ENCODE measurements at regions not wholly inside any gene's neighbourhood (a gene's known extent, or its start where the extent isn't known, plus 50 kb on each side); places are given as distances from the start of the nearest gene placed in this dataset.
A peak's percentile ranks its signal among the peaks of the same experiment; 100 is the strongest.

DNA sequence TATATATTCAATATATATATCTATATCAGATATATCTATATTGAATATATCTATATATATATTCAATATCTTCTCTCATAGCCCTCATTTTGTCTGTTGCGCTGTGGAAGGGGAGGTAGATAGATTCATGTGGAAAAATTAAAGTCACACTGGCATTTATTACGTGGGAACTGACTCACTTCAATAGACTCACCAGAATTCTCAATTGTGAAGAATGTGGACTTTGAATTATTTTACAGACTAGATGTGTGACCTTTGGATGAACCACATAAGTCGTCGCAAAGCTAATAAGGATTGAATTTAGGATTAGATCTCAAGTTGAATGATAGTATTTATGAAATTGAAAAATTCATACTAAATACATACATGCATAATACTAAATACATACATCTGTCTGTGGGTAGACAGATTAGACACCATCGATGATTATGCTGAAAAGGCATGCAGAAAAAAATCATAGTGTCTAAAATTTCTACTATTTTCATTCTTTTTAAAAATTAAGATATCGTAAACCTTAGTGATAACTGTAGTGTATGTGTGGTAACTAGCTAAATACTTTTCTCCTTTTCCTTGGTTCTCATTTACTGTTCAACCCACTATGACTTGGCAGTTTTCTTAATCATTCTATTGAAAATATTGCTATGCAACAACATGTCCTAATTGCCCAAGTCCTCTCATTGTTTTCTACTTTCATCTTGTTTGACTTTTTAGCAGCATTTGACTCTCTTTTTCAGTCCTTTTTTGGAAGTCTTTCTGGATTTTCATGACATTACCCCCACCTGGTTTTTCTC lies 61.8 kb upstream of the A1CF start:
- Histone ChIP-seq H3K9me3 (replicated peaks; ENCODE audit: control insufficient read depth, insufficient read depth, low read depth, low read length) (no peaks in the 10 kb centered on the region), H3K4me2 (ENCODE audit: insufficient read depth, low read length) (no peak overlapping the region), H4K20me1 (replicated peaks; ENCODE audit: control insufficient read depth, insufficient read depth, low read length) (no peaks in the 10 kb centered on the region), H3K9me1 (ENCODE audit: control insufficient read depth, insufficient read depth, low read length) (no peaks in the 10 kb centered on the region), H2AFZ (ENCODE audit: low read depth, low read length) (no peak overlapping the region), H3K4me1 (replicated peaks in 1 of 2; ENCODE audit: control insufficient read depth in 2 of 2, insufficient read depth in 2 of 2, low read length in 2 of 2) (no peaks in the 10 kb centered on the region), H3K36me3 (ENCODE audit: control insufficient read depth, insufficient read depth, low read length) (no peaks in the 10 kb centered on the region), H3K27me3 (ENCODE audit: control insufficient read depth in 2 of 2, insufficient read depth in 2 of 2, low read length in 2 of 2) (no peaks in the 10 kb centered on the region), H3K27ac (ENCODE audit: extremely low read depth, low read depth, low read length) (no peak overlapping the region), H3K79me2 (ENCODE audit: control insufficient read depth, insufficient read depth, low read length) (no peaks in the 10 kb centered on the region), H3K4me3 (no peak overlapping the region), H3K9ac (ENCODE audit: insufficient read depth in 1 of 2, low read depth in 2 of 2, low read length in 2 of 2) (no peak overlapping the region)
- ChIA-PET CTCF (ENCODE audit: low intra/inter-chr PET ratio) (no interaction called here), POLR2A (no interaction called here)
- ATAC-seq (no peak), FAIRE-seq (no peak), DNase-seq (ENCODE audit: extremely low read depth in 1 of 4, low spot score in 3 of 4) (no peak)
- 3% methylated on average over 6 of the region's 6 CpGs for WGBS (ENCODE audit: insufficient coverage, low coverage, missing lambda C conversion rate)
- in situ Hi-C loops (cut with MboI) = no loop called here
- no TSS peak for BruUV-seq (replicated peaks)
- intact Hi-C loops (cut with micrococcal nuclease) = no loop called here
- TF ChIP-seq, protein P1, sequence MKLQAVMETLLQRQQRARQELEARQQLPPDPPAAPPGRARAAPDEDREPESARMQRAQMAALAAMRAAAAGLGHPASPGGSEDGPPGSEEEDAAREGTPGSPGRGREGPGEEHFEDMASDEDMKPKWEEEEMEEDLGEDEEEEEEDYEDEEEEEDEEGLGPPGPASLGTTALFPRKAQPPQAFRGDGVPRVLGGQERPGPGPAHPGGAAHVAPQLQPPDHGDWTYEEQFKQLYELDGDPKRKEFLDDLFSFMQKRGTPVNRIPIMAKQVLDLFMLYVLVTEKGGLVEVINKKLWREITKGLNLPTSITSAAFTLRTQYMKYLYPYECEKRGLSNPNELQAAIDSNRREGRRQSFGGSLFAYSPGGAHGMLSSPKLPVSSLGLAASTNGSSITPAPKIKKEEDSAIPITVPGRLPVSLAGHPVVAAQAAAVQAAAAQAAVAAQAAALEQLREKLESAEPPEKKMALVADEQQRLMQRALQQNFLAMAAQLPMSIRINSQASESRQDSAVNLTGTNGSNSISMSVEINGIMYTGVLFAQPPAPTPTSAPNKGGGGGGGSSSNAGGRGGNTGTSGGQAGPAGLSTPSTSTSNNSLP (IDR thresholded peaks at IDR 0.05; ENCODE audit: borderline replicate concordance, low read depth, low read length) = no peak
- TF ChIP-seq MTA1 (IDR thresholded peaks at IDR 0.05; ENCODE audit: borderline replicate concordance) (no peak), CREM (IDR thresholded peaks at IDR 0.05; ENCODE audit: low read depth) (no peak), FOS (IDR thresholded peaks at IDR 0.05; ENCODE audit: extremely low read depth, insufficient read length) (no peak), POLR2H (tag; IDR thresholded peaks at IDR 0.05; ENCODE audit: low read depth) (no peak), SRSF9 (IDR thresholded peaks at IDR 0.05; ENCODE audit: borderline replicate concordance, low read depth, low read length) (no peak), NFE2L1 (tag; IDR thresholded peaks at IDR 0.05; ENCODE audit: borderline replicate concordance, low read depth) (peak; percentile 40; the same call in 1 of the 2 replicates), SRSF3 (IDR thresholded peaks at IDR 0.05; ENCODE audit: insufficient read depth, low read length) (no peak), ZFPM2 (CRISPR knock-in tag; IDR thresholded peaks at IDR 0.05) (no peak), CEBPG (CRISPR knock-in tag; IDR thresholded peaks at IDR 0.05) (no peak), CEBPG (tag; conservative IDR thresholded peaks at IDR 0.05 in 1 of 2, IDR thresholded peaks at IDR 0.05 in 1 of 2) (no peak), ZNF316 (IDR thresholded peaks at IDR 0.05) (peak; percentile 11; the same call in 1 of the 2 replicates), ELF4 (CRISPR knock-in tag; IDR thresholded peaks at IDR 0.05) (no peak), MEF2A (IDR thresholded peaks at IDR 0.05; ENCODE audit: control insufficient read depth, low read depth, low read length) (no peak), WHSC1 (IDR thresholded peaks at IDR 0.05; ENCODE audit: low read length) (no peak), ZC3H4 (CRISPR knock-in tag; IDR thresholded peaks at IDR 0.05; ENCODE audit: borderline replicate concordance) (no peak), ZNF561 (CRISPR knock-in tag; conservative IDR thresholded peaks at IDR 0.05) (no peak)
- TF ChIP-seq, protein P2, sequence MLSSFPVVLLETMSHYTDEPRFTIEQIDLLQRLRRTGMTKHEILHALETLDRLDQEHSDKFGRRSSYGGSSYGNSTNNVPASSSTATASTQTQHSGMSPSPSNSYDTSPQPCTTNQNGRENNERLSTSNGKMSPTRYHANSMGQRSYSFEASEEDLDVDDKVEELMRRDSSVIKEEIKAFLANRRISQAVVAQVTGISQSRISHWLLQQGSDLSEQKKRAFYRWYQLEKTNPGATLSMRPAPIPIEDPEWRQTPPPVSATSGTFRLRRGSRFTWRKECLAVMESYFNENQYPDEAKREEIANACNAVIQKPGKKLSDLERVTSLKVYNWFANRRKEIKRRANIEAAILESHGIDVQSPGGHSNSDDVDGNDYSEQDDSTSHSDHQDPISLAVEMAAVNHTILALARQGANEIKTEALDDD (IDR thresholded peaks at IDR 0.05) = no peak
- TF ChIP-seq, protein P3, sequence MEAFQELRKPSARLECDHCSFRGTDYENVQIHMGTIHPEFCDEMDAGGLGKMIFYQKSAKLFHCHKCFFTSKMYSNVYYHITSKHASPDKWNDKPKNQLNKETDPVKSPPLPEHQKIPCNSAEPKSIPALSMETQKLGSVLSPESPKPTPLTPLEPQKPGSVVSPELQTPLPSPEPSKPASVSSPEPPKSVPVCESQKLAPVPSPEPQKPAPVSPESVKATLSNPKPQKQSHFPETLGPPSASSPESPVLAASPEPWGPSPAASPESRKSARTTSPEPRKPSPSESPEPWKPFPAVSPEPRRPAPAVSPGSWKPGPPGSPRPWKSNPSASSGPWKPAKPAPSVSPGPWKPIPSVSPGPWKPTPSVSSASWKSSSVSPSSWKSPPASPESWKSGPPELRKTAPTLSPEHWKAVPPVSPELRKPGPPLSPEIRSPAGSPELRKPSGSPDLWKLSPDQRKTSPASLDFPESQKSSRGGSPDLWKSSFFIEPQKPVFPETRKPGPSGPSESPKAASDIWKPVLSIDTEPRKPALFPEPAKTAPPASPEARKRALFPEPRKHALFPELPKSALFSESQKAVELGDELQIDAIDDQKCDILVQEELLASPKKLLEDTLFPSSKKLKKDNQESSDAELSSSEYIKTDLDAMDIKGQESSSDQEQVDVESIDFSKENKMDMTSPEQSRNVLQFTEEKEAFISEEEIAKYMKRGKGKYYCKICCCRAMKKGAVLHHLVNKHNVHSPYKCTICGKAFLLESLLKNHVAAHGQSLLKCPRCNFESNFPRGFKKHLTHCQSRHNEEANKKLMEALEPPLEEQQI (IDR thresholded peaks at IDR 0.05) = no peak
